Neural cell (in vitro differentiated cells): ENCODE measurements at regions not wholly inside any gene's neighbourhood (a gene's known extent, or its start where the extent isn't known, plus 50 kb on each side); places are given as distances from the start of the nearest gene placed in this dataset.

Experiments used
- EP300 ChIP-seq: fragments of 450-650 bp; conservative IDR thresholded peaks from 2 replicates; pipeline ENCODE4 v1.6.1; 2014; ENCODE audit warnings: antibody characterized with exemption, mild to moderate bottlenecking, moderate library complexity; ENCODE audit not compliant: poor library complexity, severe bottlenecking
- EZH2 ChIP-seq: fragments of 200-600, 300-800 bp; shearing (Covaris generic), sonication (generic); IDR thresholded peaks from 2 replicates; pipeline ENCODE4 v1.6.1; 2014; ENCODE audit warnings: antibody characterized with exemption, low read length, borderline replicate concordance, mild to moderate bottlenecking; ENCODE audit not compliant: insufficient read depth, poor library complexity, severe bottlenecking
- POLR2AphosphoS5 ChIP-seq: IDR thresholded peaks from 2 replicates; pipeline ENCODE4 v1.6.1; 2012
- RAD21 ChIP-seq: fragments of 450-650 bp; conservative IDR thresholded peaks from 2 replicates; pipeline ENCODE4 v1.6.1; 2014; ENCODE audit warnings: antibody characterized with exemption, mild to moderate bottlenecking, moderate library complexity
- REST ChIP-seq: IDR thresholded peaks from 2 replicates; pipeline ENCODE4 v1.6.1; 2012; ENCODE audit warnings: borderline replicate concordance
- SMC3 ChIP-seq: fragments of 450-650 bp; conservative IDR thresholded peaks from 2 replicates; pipeline ENCODE4 v1.6.1; 2014; ENCODE audit warnings: antibody characterized with exemption, mild to moderate bottlenecking, moderate library complexity; ENCODE audit not compliant: poor library complexity
- TAF1 ChIP-seq: IDR thresholded peaks from 2 replicates; pipeline ENCODE4 v1.6.1; 2012; ENCODE audit warnings: low read depth
- TF ChIP-seq, protein P1 (sequence below): fragments of 450-650 bp; IDR thresholded peaks from 2 replicates; pipeline ENCODE4 v1.5.1; 2014; ENCODE audit warnings: antibody characterized with exemption, mild to moderate bottlenecking, moderate library complexity; ENCODE audit not compliant: poor library complexity, severe bottlenecking

DNA sequence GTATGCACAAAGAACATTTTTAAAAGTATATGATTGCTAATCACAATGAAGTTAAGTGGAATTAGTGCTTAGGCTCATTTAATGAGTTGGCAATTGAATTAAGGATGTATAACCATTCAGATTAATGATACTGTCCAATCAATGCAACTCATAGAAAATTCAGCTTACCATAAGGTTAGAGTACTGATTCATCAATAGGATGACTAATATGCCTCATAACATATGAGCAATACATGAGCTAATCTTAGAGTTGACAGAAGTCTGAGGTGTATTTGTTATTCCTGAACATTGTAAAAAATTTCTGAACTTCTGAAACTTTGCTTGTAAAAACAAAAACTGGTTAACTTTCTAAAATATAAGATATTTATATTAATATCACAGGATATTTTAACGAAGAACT lies 118.3 kb upstream of the NETO1 start:
- TF ChIP-seq, protein P1, sequence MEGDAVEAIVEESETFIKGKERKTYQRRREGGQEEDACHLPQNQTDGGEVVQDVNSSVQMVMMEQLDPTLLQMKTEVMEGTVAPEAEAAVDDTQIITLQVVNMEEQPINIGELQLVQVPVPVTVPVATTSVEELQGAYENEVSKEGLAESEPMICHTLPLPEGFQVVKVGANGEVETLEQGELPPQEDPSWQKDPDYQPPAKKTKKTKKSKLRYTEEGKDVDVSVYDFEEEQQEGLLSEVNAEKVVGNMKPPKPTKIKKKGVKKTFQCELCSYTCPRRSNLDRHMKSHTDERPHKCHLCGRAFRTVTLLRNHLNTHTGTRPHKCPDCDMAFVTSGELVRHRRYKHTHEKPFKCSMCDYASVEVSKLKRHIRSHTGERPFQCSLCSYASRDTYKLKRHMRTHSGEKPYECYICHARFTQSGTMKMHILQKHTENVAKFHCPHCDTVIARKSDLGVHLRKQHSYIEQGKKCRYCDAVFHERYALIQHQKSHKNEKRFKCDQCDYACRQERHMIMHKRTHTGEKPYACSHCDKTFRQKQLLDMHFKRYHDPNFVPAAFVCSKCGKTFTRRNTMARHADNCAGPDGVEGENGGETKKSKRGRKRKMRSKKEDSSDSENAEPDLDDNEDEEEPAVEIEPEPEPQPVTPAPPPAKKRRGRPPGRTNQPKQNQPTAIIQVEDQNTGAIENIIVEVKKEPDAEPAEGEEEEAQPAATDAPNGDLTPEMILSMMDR, result no peak
- TF ChIP-seq RAD21 (no peak), SMC3 (no peak), EZH2 (no peak), REST (no peak), POLR2AphosphoS5 (no peak), TAF1 (no peak), EP300 (no peak)
